Uterus (tissue), 2 donors: ENCODE measurements at regions not wholly inside any gene's neighbourhood (a gene's known extent, or its start where the extent isn't known, plus 50 kb on each side); places are given as distances from the start of the nearest gene placed in this dataset.

Experiments
- POLR2A ChIP-seq, 2 donors: fragments of 450-650 bp; IDR thresholded peaks; one replicate each; pipeline ENCODE4 v1.6.1; 2016; ENCODE audit warnings: antibody characterized with exemption in 2 of 2, mild to moderate bottlenecking in 1 of 2, moderate library complexity in 1 of 2
- TF ChIP-seq, protein P1 (sequence below), 4 experiments: fragments of 200-600 bp in 2 of 4; fragments of 450-650 bp in 2 of 4; sonication (generic) in 2 of 4; IDR thresholded peaks; one replicate each; pipeline ENCODE4 v1.5.1; 2016 to 2019; ENCODE audit warnings: antibody characterized with exemption in 4 of 4, mild to moderate bottlenecking in 2 of 4, moderate library complexity in 1 of 4

DNA sequence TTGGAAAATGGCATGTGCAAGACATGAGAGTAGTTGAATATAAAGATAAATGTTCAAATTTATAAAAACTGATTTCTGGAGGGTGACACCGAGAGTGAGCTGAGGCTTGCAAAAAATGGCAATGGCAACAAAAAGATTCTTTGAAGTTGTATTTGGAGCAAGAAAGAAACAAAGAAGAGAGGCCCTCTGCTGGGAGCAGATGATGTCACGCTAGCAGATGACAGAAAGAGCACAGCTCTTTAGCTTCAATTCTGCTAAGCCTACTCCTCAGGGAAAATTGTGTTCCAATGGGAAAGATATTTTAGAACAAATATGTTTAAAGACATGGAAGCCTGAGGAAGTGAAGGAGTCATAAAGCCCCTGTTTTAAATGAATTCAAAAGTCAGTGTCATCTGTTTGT lies 125.3 kb upstream of the NOX3 start:
- TF ChIP-seq, protein P1, sequence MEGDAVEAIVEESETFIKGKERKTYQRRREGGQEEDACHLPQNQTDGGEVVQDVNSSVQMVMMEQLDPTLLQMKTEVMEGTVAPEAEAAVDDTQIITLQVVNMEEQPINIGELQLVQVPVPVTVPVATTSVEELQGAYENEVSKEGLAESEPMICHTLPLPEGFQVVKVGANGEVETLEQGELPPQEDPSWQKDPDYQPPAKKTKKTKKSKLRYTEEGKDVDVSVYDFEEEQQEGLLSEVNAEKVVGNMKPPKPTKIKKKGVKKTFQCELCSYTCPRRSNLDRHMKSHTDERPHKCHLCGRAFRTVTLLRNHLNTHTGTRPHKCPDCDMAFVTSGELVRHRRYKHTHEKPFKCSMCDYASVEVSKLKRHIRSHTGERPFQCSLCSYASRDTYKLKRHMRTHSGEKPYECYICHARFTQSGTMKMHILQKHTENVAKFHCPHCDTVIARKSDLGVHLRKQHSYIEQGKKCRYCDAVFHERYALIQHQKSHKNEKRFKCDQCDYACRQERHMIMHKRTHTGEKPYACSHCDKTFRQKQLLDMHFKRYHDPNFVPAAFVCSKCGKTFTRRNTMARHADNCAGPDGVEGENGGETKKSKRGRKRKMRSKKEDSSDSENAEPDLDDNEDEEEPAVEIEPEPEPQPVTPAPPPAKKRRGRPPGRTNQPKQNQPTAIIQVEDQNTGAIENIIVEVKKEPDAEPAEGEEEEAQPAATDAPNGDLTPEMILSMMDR (IDR thresholded peaks at IDR 0.05) = no peak
- TF ChIP-seq POLR2A (IDR thresholded peaks at IDR 0.05) = no peak
